Keratinocyte (primary cell): ENCODE measurements at regions not wholly inside any gene's neighbourhood (a gene's known extent, or its start where the extent isn't known, plus 50 kb on each side); places are given as distances from the start of the nearest gene placed in this dataset.

Experiments
- DNase-seq: peaks from one replicate; pipeline ENCODE4 v3.0.0-alpha.2; 2011; ENCODE audit warnings: low read depth, missing footprints, low spot score
- FAIRE-seq: peaks from 2 replicates; lab custom pipeline; 2011; peaks lifted over from hg19 to GRCh38; lab: Jason Lieb, UNC
- H2AFZ ChIP-seq: 2 replicates; pipeline ENCODE4 v1.6.0; 2012; ENCODE audit warnings: low read length, control low read depth, inconsistent platforms; ENCODE audit not compliant: control insufficient read depth
- H3K27ac ChIP-seq: 2 replicates; pipeline ENCODE4 v1.5.1; 2011; ENCODE audit warnings: low read length; ENCODE audit not compliant: control insufficient read depth, insufficient read depth
- H3K27me3 ChIP-seq: 3 replicates; pipeline ENCODE4 v1.6.0; 2011; ENCODE audit warnings: low read length; ENCODE audit not compliant: control insufficient read depth, insufficient read depth; ENCODE audit errors: extremely low read depth
- H3K36me3 ChIP-seq, 2 experiments: 2 replicates in 1 of 2; 3 replicates in 1 of 2; pipeline ENCODE4 v1.5.1; 2011; ENCODE audit warnings: low read length in 2 of 2, mild to moderate bottlenecking in 1 of 2; ENCODE audit not compliant: control insufficient read depth in 2 of 2, insufficient read depth in 2 of 2; ENCODE audit errors: extremely low read depth in 1 of 2
- H3K4me1 ChIP-seq: 3 replicates; pipeline ENCODE4 v1.5.1; 2011; ENCODE audit warnings: low read length; ENCODE audit not compliant: control insufficient read depth, insufficient read depth; ENCODE audit errors: extremely low read depth
- H3K4me2 ChIP-seq: 3 replicates; pipeline ENCODE4 v1.6.0; 2011; ENCODE audit warnings: low read depth, low read length; ENCODE audit not compliant: control insufficient read depth, insufficient read depth; ENCODE audit errors: extremely low read depth
- H3K4me3 ChIP-seq, 3 experiments: fragments of 200-600 bp in 1 of 3; sonication (generic) in 1 of 3; 2 replicates in 2 of 3; 3 replicates in 1 of 3; pipeline ENCODE4 v1.5.1; 2011 to 2016; ENCODE audit warnings: low read length in 3 of 3, mild to moderate bottlenecking in 3 of 3, control low read depth in 2 of 3, inconsistent platforms in 1 of 3, low read depth in 1 of 3, mixed read lengths in 1 of 3, mixed run types in 1 of 3, moderate library complexity in 1 of 3; ENCODE audit not compliant: control insufficient read depth in 2 of 3, insufficient read depth in 2 of 3; ENCODE audit errors: extremely low read depth in 1 of 3
- H3K79me2 ChIP-seq: 2 replicates; pipeline ENCODE4 v1.6.0; 2012; ENCODE audit warnings: low read length; ENCODE audit not compliant: control insufficient read depth, insufficient read depth
- H3K9ac ChIP-seq: 3 replicates; pipeline ENCODE4 v1.6.0; 2011; ENCODE audit warnings: low read length; ENCODE audit not compliant: control insufficient read depth, insufficient read depth; ENCODE audit errors: extremely low read depth
- H3K9me1 ChIP-seq: 3 replicates; pipeline ENCODE4 v1.6.0; 2011; ENCODE audit warnings: low read length; ENCODE audit not compliant: control insufficient read depth, insufficient read depth; ENCODE audit errors: extremely low read depth
- H3K9me3 ChIP-seq: 2 replicates; pipeline ENCODE4 v1.5.1; 2012; ENCODE audit warnings: low read depth, low read length; ENCODE audit not compliant: control insufficient read depth
- H4K20me1 ChIP-seq: 3 replicates; pipeline ENCODE4 v1.6.0; 2011; ENCODE audit warnings: low read length; ENCODE audit not compliant: control insufficient read depth, insufficient read depth; ENCODE audit errors: extremely low read depth
- CTCF ChIP-seq, 3 experiments: IDR thresholded peaks in 1 of 3; conservative IDR thresholded peaks in 1 of 3; optimal IDR thresholded peaks in 1 of 3; 2 replicates in 2 of 3; 3 replicates in 1 of 3; pipeline versions ENCODE3 to v1.5.1; 2011; ENCODE audit warnings: low read length in 3 of 3, mild to moderate bottlenecking in 3 of 3, moderate library complexity in 2 of 3, control low read depth in 1 of 3, inconsistent platforms in 1 of 3; ENCODE audit not compliant: insufficient read depth in 2 of 3; ENCODE audit errors: extremely low read depth in 1 of 3
- EZH2 ChIP-seq: IDR thresholded peaks from one replicate; pipeline ENCODE4 v1.6.1; 2012; ENCODE audit warnings: inconsistent platforms, mild to moderate bottlenecking, low read length, moderate library complexity
- dilution Hi-C: fragments of 300-500 bp; cut with MboI; formaldehyde crosslinking; loops from one replicate; pipeline ENCODE4 v1.7.0; 2020; ENCODE audit warnings: low sequenced_read_pairs; ENCODE audit not compliant: extremely low pct_ligation_motif_present

GRCh38 chr2:64863097-64863820, 125.9 kb upstream of the SLC1A4 start:
- H3K36me3 ChIP-seq: no peaks in the 10 kb centered on the region
- H3K4me2 ChIP-seq: no peak overlapping the region
- H3K9ac ChIP-seq: no peak overlapping the region
- peaks cover 35% of the 10 kb centered on the region for H3K4me1 ChIP-seq
- dilution Hi-C loops: no loop called here
- no peak for FAIRE-seq
- H3K27me3 ChIP-seq: no peaks in the 10 kb centered on the region
- no peaks in the 10 kb centered on the region for H3K79me2 ChIP-seq
- no peaks in the 10 kb centered on the region for H4K20me1 ChIP-seq
- TF ChIP-seq EZH2 (no peak), CTCF (optimal IDR thresholded peaks at IDR 0.05 in 1 of 3, IDR thresholded peaks at IDR 0.05 in 1 of 3, conservative IDR thresholded peaks at IDR 0.05 in 1 of 3; ENCODE audit: extremely low read depth in 1 of 3, insufficient read depth in 2 of 3, low read length in 3 of 3) (no peak)
- no peak overlapping the region for H2AFZ ChIP-seq
- no peak overlapping the region for H3K27ac ChIP-seq
- no peak for DNase-seq
- no peaks in the 10 kb centered on the region for H3K9me1 ChIP-seq
- H3K4me3 ChIP-seq: no peak overlapping the region
- H3K9me3 ChIP-seq: peaks cover 3% of the 10 kb centered on the region

GRCh38 chr2:64865073-64865830, 123.9 kb upstream of the SLC1A4 start:
- dilution Hi-C loops: no loop called here
- Histone ChIP-seq H3K4me2 (peak overlapping the region; percentile 91), H3K27me3 (no peaks in the 10 kb centered on the region), H3K9me1 (no peaks in the 10 kb centered on the region), H2AFZ (peak overlapping the region; percentile 86), H3K9me3 (peaks cover 3% of the 10 kb centered on the region), H3K79me2 (no peaks in the 10 kb centered on the region), H3K9ac (peak overlapping the region; percentile 85), H4K20me1 (no peaks in the 10 kb centered on the region), H3K36me3 (no peaks in the 10 kb centered on the region), H3K4me1 (peaks cover 18% of the 10 kb centered on the region), H3K27ac (peak overlapping the region; percentile 84), H3K4me3 (peak overlapping the region; percentile 19 to 63 (median 63))
- DNase-seq (no peak), FAIRE-seq (no peak)
- peak; percentile 50 to 69 (median 66) for TF ChIP-seq CTCF (optimal IDR thresholded peaks at IDR 0.05 in 1 of 3, IDR thresholded peaks at IDR 0.05 in 1 of 3, conservative IDR thresholded peaks at IDR 0.05 in 1 of 3; ENCODE audit: extremely low read depth in 1 of 3, insufficient read depth in 2 of 3, low read length in 3 of 3)
- TF ChIP-seq EZH2: no peak
